HL-60 (cell line): ENCODE measurements at regions not wholly inside any gene's neighbourhood (a gene's known extent, or its start where the extent isn't known, plus 50 kb on each side); places are given as distances from the start of the nearest gene placed in this dataset.

Experiments
- DNase-seq, 2 experiments: peaks; one replicate each; pipeline ENCODE4 v3.0.0-alpha.2; 2010 to 2020; ENCODE audit warnings: low read depth in 1 of 2, low spot score in 1 of 2
- H3K27ac ChIP-seq: fragments of 250-450 bp; sonication (Bioruptor Pico); replicated peaks from 2 replicates; pipeline ENCODE4 v1.5.1; 2020; ENCODE audit warnings: mild to moderate bottlenecking, moderate library complexity
- H3K27me3 ChIP-seq: fragments of 250-450 bp; sonication (Bioruptor Pico); 2 replicates; pipeline ENCODE4 v1.5.1; 2021; ENCODE audit warnings: mild to moderate bottlenecking, moderate library complexity; ENCODE audit not compliant: insufficient read depth, poor library complexity, severe bottlenecking
- H3K4me3 ChIP-seq: replicated peaks from 2 replicates; pipeline ENCODE4 v1.5.1; 2011; ENCODE audit warnings: mild to moderate bottlenecking, control low read depth, low read length; ENCODE audit not compliant: insufficient read depth
- GABPA ChIP-seq: IDR thresholded peaks from 2 replicates; pipeline ENCODE4 v1.6.1; 2012; ENCODE audit warnings: low read depth
- POLR2AphosphoS5 ChIP-seq: IDR thresholded peaks from 2 replicates; pipeline ENCODE4 v1.6.1; 2012; ENCODE audit warnings: low read depth
- SPI1 ChIP-seq: IDR thresholded peaks from 2 replicates; pipeline ENCODE4 v1.6.1; 2012; ENCODE audit warnings: low read depth, mild to moderate bottlenecking, borderline replicate concordance
- TF ChIP-seq, protein P1 (sequence below): IDR thresholded peaks from 2 replicates; pipeline ENCODE4 v1.6.1; 2012; ENCODE audit warnings: low read depth; ENCODE audit not compliant: insufficient replicate concordance
- TF ChIP-seq, protein P2 (sequence below): IDR thresholded peaks from one replicate; pipeline ENCODE4 v1.5.1; 2011; ENCODE audit warnings: low read length, control low read depth, inconsistent platforms; ENCODE audit not compliant: insufficient read depth

DNA sequence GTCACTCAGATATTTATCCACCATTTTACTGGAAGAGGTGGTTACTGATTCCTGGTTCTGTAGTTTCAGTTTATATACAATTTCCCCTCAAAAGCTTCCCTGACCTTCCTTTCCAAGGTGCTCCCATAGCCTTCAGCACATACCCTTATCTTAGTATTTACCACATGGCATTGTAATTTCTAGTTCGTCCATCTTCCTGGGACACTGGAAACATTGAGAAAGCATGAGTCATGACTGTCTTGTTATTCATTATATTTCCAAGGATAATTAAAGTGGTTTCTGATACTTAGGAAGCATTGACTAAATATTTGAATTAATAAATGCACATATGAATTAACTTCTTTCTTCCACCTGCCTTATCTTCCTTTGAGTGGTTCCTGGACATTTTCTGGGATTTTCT lies 203.8 kb downstream of the ETAA1 start:
- H3K27ac ChIP-seq, result no peak overlapping the region
- TF ChIP-seq, protein P1, sequence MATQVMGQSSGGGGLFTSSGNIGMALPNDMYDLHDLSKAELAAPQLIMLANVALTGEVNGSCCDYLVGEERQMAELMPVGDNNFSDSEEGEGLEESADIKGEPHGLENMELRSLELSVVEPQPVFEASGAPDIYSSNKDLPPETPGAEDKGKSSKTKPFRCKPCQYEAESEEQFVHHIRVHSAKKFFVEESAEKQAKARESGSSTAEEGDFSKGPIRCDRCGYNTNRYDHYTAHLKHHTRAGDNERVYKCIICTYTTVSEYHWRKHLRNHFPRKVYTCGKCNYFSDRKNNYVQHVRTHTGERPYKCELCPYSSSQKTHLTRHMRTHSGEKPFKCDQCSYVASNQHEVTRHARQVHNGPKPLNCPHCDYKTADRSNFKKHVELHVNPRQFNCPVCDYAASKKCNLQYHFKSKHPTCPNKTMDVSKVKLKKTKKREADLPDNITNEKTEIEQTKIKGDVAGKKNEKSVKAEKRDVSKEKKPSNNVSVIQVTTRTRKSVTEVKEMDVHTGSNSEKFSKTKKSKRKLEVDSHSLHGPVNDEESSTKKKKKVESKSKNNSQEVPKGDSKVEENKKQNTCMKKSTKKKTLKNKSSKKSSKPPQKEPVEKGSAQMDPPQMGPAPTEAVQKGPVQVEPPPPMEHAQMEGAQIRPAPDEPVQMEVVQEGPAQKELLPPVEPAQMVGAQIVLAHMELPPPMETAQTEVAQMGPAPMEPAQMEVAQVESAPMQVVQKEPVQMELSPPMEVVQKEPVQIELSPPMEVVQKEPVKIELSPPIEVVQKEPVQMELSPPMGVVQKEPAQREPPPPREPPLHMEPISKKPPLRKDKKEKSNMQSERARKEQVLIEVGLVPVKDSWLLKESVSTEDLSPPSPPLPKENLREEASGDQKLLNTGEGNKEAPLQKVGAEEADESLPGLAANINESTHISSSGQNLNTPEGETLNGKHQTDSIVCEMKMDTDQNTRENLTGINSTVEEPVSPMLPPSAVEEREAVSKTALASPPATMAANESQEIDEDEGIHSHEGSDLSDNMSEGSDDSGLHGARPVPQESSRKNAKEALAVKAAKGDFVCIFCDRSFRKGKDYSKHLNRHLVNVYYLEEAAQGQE, result no peak
- no peak for TF ChIP-seq POLR2AphosphoS5
- no peak for TF ChIP-seq SPI1
- TF ChIP-seq, protein P2, sequence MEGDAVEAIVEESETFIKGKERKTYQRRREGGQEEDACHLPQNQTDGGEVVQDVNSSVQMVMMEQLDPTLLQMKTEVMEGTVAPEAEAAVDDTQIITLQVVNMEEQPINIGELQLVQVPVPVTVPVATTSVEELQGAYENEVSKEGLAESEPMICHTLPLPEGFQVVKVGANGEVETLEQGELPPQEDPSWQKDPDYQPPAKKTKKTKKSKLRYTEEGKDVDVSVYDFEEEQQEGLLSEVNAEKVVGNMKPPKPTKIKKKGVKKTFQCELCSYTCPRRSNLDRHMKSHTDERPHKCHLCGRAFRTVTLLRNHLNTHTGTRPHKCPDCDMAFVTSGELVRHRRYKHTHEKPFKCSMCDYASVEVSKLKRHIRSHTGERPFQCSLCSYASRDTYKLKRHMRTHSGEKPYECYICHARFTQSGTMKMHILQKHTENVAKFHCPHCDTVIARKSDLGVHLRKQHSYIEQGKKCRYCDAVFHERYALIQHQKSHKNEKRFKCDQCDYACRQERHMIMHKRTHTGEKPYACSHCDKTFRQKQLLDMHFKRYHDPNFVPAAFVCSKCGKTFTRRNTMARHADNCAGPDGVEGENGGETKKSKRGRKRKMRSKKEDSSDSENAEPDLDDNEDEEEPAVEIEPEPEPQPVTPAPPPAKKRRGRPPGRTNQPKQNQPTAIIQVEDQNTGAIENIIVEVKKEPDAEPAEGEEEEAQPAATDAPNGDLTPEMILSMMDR, result no peak
- no peak for TF ChIP-seq GABPA
- H3K27me3 ChIP-seq, result no peaks in the 10 kb centered on the region
- no peak overlapping the region for H3K4me3 ChIP-seq
- no peak for DNase-seq

DNA sequence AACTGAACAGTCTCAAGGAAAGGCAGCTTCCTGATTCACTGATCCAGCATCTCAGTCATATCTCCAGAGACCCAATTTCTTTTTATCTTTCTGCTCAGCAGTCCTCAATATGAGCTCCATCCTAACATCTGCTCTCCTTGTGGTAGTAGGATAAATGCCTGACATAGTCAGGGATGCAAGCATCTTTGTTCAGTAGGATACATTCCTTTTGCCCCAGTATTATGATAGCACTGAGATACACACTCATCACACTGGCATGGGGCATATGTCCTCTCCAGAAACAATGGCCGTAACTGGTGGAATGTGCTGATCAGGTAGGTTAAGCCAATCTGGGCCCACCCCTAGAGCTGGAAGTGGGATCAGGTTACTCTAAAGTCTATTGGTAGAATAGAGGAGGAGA lies 207.2 kb downstream of the ETAA1 start:
- H3K4me3 ChIP-seq, result no peak overlapping the region
- TF ChIP-seq SPI1, result no peak
- no peak for TF ChIP-seq GABPA
- TF ChIP-seq, protein P2, result no peak
- TF ChIP-seq, protein P1, result no peak
- TF ChIP-seq POLR2AphosphoS5, result no peak
- H3K27ac ChIP-seq, result no peak overlapping the region
- DNase-seq, result no peak
- peaks cover 3% of the 10 kb centered on the region for H3K27me3 ChIP-seq

DNA sequence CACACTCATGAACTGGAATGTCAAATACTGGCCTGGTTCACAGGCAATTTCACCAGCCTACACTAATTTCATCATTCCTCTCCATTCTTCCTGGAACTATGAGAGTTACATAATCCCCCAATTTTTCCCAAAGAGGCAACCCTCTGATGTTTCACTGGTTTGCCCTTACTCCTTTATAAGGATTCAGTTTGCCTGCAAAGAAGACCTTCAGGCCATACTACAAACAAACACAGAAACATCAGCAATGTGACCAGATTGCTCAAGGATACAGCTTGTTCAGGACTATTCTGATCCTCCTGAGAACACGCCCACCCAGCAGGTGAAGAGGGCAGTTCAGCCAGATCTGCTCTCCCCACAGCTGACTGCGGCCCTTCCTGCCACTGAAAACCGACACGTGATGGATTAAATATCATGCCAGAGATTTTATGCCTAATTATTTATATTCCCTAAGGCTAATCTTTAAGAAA lies 215.5 kb downstream of the ETAA1 start:
- no peak for DNase-seq
- Histone ChIP-seq H3K27ac (no peak overlapping the region), H3K4me3 (no peak overlapping the region), H3K27me3 (no peaks in the 10 kb centered on the region)
- no peak for TF ChIP-seq SPI1

DNA sequence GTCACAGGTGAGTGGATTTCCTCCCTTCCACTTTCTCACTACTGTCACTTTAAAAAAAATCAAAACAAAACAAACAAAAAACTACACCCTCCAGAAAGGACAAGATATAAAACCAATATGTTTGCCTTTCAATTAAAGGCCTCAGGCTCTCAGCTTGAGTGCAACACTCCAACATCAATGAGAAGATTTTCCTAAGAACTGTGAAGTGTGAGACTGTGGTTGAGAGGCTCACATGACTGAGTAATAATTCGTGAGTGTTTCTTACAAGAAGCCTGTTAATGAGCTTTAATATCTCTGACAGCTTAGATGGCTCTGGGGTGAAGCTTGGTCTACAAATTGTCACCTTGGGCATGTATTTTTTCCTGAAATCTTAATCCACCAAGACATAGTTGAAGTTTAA lies 216.1 kb downstream of the ETAA1 start:
- Histone ChIP-seq H3K27ac (no peak overlapping the region), H3K27me3 (no peaks in the 10 kb centered on the region), H3K4me3 (no peak overlapping the region)
- no peak for DNase-seq
- TF ChIP-seq GABPA (no peak), POLR2AphosphoS5 (no peak), SPI1 (no peak)
- TF ChIP-seq, protein P2, result no peak
- TF ChIP-seq, protein P1, result no peak
